ENCODE measurements at regions not wholly inside any gene's neighbourhood (a gene's known extent, or its start where the extent isn't known, plus 50 kb on each side); places are given as distances from the start of the nearest gene placed in this dataset.

DNA sequence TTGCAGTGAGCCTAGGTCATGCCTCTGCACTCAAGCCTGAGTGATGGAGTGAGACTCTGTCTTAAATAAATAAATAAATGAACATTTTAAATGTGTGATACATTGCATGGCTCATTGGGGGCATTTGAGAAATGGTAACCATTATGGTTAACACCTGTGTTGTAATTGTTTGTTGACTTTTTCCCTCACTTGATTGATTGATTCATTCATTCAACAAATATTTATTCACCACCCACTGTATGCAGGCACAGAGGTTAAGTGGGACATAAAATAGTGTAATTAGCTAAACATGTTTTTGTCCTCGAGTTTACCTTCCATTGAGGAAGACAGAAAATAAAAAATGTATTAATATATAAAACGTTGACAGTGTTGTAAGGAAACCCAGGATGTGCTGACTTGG, 127.1 kb upstream of the ANKRD28 start:
- no peak overlapping the region for H3K4me3 ChIP-seq (ENCODE audit: low read depth, low read length)
- no peaks in the 10 kb centered on the region for H3K27me3 ChIP-seq (ENCODE audit: control insufficient read depth, insufficient read depth, low read length)
- DNase-seq (ENCODE audit: low read depth): no peak
- H3K36me3 ChIP-seq (ENCODE audit: control insufficient read depth, insufficient read depth, low read length): no peaks in the 10 kb centered on the region
- TF ChIP-seq CTCF (IDR thresholded peaks at IDR 0.05; ENCODE audit: insufficient read depth, low read length, poor library complexity, severe bottlenecking): no peak

DNA sequence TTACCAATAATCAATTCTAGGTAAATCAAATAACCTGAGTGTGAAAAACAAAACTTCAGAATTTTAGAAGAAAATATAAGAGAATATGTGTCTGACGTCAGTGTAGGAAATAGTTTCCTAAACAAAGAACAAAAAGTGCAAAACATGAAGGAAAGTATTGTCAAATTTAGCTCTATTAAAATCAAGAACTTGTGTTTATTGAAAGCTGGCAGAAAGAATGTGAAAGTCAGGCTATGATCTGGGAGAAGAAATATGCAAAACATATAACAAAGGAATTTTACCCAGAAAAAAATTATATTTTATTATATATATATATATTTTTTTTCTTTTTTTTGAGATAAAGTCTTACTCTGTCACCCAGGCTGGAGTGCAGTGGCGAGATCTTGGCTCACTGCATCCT, 129.1 kb upstream of the ANKRD28 start:
- TF ChIP-seq CTCF (IDR thresholded peaks at IDR 0.05; ENCODE audit: insufficient read depth, low read length, poor library complexity, severe bottlenecking): no peak
- DNase-seq (ENCODE audit: low read depth): no peak

DNA sequence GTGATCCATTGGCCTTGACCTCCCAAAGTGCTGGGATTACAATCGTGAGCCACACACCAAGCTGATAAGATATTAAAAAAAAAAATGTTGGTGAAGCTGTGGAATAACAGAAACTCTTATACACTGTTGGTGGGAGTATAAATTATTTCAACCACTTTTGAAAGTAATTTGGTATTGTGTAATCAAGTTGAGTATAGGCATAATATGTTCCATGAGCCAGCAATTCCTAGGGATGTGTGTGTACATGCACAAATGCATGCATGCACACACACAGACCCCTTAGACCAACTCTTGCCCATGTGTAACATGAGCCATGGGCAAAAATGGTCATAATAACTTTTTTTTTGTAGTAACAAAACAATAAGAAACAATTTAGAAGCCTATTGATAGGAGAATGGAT, 130.2 kb upstream of the ANKRD28 start:
- Histone ChIP-seq H3K36me3 (ENCODE audit: control insufficient read depth, insufficient read depth, low read length) (no peaks in the 10 kb centered on the region), H3K27me3 (ENCODE audit: control insufficient read depth, insufficient read depth, low read length) (no peaks in the 10 kb centered on the region), H3K4me3 (ENCODE audit: low read depth, low read length) (no peak overlapping the region)
- DNase-seq (ENCODE audit: low read depth): no peak
- TF ChIP-seq CTCF (IDR thresholded peaks at IDR 0.05; ENCODE audit: insufficient read depth, low read length, poor library complexity, severe bottlenecking): no peak

More for the DNA sequence above, 129.1 kb upstream of the ANKRD28 start:
- Histone ChIP-seq H3K36me3 (ENCODE audit: control insufficient read depth, insufficient read depth, low read length) (no peaks in the 10 kb centered on the region), H3K4me3 (ENCODE audit: low read depth, low read length) (no peak overlapping the region), H3K27me3 (ENCODE audit: control insufficient read depth, insufficient read depth, low read length) (no peaks in the 10 kb centered on the region)

GRCh38 chr3:15929944-15930571, 132.3 kb upstream of the ANKRD28 start:
- no peaks in the 10 kb centered on the region for H3K36me3 ChIP-seq (ENCODE audit: control insufficient read depth, insufficient read depth, low read length)
- no peak for TF ChIP-seq CTCF (IDR thresholded peaks at IDR 0.05; ENCODE audit: insufficient read depth, low read length, poor library complexity, severe bottlenecking)
- DNase-seq (ENCODE audit: low read depth): no peak
- H3K27me3 ChIP-seq (ENCODE audit: control insufficient read depth, insufficient read depth, low read length): no peaks in the 10 kb centered on the region
- H3K4me3 ChIP-seq (ENCODE audit: low read depth, low read length): no peak overlapping the region

GRCh38 chr3:15932348-15933300, 134.8 kb upstream of the ANKRD28 start:
- Histone ChIP-seq H3K36me3 (ENCODE audit: control insufficient read depth, insufficient read depth, low read length) (no peaks in the 10 kb centered on the region), H3K27me3 (ENCODE audit: control insufficient read depth, insufficient read depth, low read length) (no peaks in the 10 kb centered on the region), H3K4me3 (ENCODE audit: low read depth, low read length) (no peak overlapping the region)
- DNase-seq (ENCODE audit: low read depth): no peak
- TF ChIP-seq CTCF (IDR thresholded peaks at IDR 0.05; ENCODE audit: insufficient read depth, low read length, poor library complexity, severe bottlenecking): no peak
